Neural crest cell (in vitro differentiated cells): ENCODE measurements at regions not wholly inside any gene's neighbourhood (a gene's known extent, or its start where the extent isn't known, plus 50 kb on each side); places are given as distances from the start of the nearest gene placed in this dataset.

ENCODE experiments used
- DNase-seq: peaks from one replicate; pipeline ENCODE4 v3.0.0; 2021; ENCODE audit warnings: low read depth, mixed read lengths, low spot score
- H3K27ac Mint-ChIP-seq: one replicate; pipeline ENCODE4 v1.8.0; 2021; ENCODE audit warnings: mild to moderate bottlenecking, mixed read lengths; ENCODE audit not compliant: unreplicated experiment
- H3K27me3 Mint-ChIP-seq: 2 replicates; pipeline ENCODE4 v1.8.0; 2021; ENCODE audit warnings: low read depth, mild to moderate bottlenecking, mixed read lengths
- H3K36me3 Mint-ChIP-seq: 2 replicates; pipeline ENCODE4 v1.8.0; 2021; ENCODE audit warnings: low read depth, mild to moderate bottlenecking, mixed read lengths
- H3K4me1 Mint-ChIP-seq: 2 replicates; pipeline ENCODE4 v1.8.0; 2021; ENCODE audit warnings: mixed read lengths
- H3K4me3 Mint-ChIP-seq: one replicate; pipeline ENCODE4 v1.8.0; 2021; ENCODE audit warnings: mild to moderate bottlenecking, mixed read lengths
- H3K9me3 Mint-ChIP-seq: 2 replicates; pipeline ENCODE4 v1.8.0; 2021; ENCODE audit warnings: mixed read lengths
- TF ChIP-seq, protein P1 (sequence below): fragments of 200-600 bp; sonication (generic); conservative IDR thresholded peaks from 2 replicates; pipeline ENCODE4 v1.5.0; 2021; ENCODE audit warnings: antibody characterized with exemption, mild to moderate bottlenecking

DNA sequence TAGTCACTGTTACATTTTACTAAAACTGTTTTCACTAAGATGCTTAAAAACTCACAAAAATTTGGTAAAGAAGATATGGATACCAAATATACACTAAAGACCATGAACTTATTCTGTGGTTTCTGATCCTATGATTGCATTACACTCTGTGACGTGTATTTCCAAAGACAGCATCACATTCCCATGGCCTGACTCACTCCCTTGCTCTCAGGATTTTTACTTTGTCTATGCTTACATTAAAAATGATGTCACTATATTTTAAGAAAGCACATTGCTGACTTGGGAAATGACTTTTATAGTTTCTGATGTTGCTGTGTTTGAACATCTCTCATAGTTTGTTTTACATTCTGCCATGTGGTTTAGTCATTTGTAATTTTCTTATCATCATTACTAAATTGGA, 327.9 kb upstream of the MAGEB18 start:
- no peaks in the 10 kb centered on the region for H3K4me1 Mint-ChIP-seq

DNA sequence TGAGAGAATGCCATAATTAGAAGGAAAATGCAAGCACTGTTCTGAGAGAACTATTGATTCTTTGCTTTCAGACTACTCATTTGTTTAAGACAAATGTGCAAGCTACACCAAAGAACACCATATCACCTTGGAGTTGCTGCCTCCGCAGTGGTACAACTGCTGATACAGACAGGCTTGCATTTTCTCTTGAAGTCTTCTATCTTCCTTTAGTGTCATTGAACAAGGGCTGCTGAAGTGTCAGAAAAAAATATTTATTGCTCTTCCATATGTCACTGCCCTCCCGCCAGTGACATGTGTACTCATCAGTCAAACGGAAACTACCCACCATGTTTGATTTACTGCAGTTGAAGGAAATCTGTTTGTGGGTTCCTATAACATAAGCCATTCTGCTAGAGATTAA, 318.3 kb upstream of the MAGEB18 start:
- TF ChIP-seq, protein P1, sequence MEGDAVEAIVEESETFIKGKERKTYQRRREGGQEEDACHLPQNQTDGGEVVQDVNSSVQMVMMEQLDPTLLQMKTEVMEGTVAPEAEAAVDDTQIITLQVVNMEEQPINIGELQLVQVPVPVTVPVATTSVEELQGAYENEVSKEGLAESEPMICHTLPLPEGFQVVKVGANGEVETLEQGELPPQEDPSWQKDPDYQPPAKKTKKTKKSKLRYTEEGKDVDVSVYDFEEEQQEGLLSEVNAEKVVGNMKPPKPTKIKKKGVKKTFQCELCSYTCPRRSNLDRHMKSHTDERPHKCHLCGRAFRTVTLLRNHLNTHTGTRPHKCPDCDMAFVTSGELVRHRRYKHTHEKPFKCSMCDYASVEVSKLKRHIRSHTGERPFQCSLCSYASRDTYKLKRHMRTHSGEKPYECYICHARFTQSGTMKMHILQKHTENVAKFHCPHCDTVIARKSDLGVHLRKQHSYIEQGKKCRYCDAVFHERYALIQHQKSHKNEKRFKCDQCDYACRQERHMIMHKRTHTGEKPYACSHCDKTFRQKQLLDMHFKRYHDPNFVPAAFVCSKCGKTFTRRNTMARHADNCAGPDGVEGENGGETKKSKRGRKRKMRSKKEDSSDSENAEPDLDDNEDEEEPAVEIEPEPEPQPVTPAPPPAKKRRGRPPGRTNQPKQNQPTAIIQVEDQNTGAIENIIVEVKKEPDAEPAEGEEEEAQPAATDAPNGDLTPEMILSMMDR: no peak
- no peak for DNase-seq
- no peaks in the 10 kb centered on the region for H3K4me1 Mint-ChIP-seq
- H3K36me3 Mint-ChIP-seq: no peaks in the 10 kb centered on the region
- H3K9me3 Mint-ChIP-seq: peaks cover 5% of the 10 kb centered on the region
- H3K27ac Mint-ChIP-seq: no peak overlapping the region
- H3K4me3 Mint-ChIP-seq: no peak overlapping the region
- H3K27me3 Mint-ChIP-seq: no peaks in the 10 kb centered on the region

More for the DNA sequence above, 327.9 kb upstream of the MAGEB18 start:
- H3K36me3 Mint-ChIP-seq: no peaks in the 10 kb centered on the region
- H3K27ac Mint-ChIP-seq: no peak overlapping the region
- no peaks in the 10 kb centered on the region for H3K27me3 Mint-ChIP-seq
- TF ChIP-seq, protein P1: no peak
- no peak for DNase-seq
- no peak overlapping the region for H3K4me3 Mint-ChIP-seq
- peaks cover 4% of the 10 kb centered on the region for H3K9me3 Mint-ChIP-seq

DNA sequence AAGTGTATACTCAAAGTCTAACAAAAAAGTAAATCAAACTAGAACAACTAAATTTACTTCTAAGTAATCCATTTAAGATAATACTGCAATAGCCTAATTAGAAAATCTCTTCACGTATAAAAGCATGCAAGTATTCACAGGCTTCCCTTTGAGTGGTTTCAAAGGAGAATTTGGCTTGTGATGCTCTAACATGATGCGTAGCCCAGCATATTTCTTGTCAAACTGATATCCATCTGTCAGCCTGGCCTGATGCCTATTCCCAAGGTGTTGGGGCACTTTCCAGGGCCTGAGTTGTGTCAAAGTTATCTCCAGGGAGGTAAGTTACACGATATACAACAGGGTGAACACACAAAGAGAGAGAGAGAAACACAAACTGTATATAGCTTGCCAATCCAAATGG, 287.0 kb upstream of the MAGEB18 start:
- peaks cover 7% of the 10 kb centered on the region for H3K9me3 Mint-ChIP-seq
- TF ChIP-seq, protein P1: no peak
- no peak for DNase-seq
- no peaks in the 10 kb centered on the region for H3K36me3 Mint-ChIP-seq
- H3K27me3 Mint-ChIP-seq: no peaks in the 10 kb centered on the region
- no peak overlapping the region for H3K27ac Mint-ChIP-seq
- no peak overlapping the region for H3K4me3 Mint-ChIP-seq
- H3K4me1 Mint-ChIP-seq: no peaks in the 10 kb centered on the region

DNA sequence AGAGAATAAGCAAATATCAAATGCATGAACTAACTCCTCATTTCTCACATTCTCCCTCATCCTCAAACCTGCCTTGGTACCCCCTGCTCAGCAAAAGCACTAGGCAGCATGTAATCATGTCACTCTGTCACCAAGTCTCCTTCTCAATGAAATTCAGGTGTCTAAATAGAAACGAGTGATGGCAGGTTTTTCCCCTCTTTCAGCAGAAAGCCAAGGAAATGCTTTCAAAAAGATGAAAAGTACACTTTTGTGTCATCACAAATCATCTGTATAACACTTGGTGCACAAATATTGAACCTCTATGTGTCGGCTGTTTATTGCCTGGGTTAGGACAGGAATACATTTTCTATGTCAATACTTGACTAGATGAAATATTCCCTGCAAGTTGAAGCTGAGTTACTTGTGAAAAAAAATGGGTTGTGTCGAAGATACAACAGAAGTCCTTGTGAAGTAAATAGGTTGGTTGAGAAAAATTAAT, 285.1 kb upstream of the MAGEB18 start:
- no peak for DNase-seq
- TF ChIP-seq, protein P1: no peak
- Mint-ChIP-seq H3K27me3 (no peaks in the 10 kb centered on the region), H3K4me1 (no peaks in the 10 kb centered on the region), H3K9me3 (peaks cover 3% of the 10 kb centered on the region), H3K27ac (no peak overlapping the region), H3K36me3 (no peaks in the 10 kb centered on the region), H3K4me3 (no peak overlapping the region)

GRCh38 chrX:25858273-25858880, 279.8 kb upstream of the MAGEB18 start:
- H3K27me3 Mint-ChIP-seq: no peaks in the 10 kb centered on the region
- H3K4me1 Mint-ChIP-seq: no peaks in the 10 kb centered on the region
- DNase-seq: no peak
- TF ChIP-seq, protein P1: no peak
- no peak overlapping the region for H3K27ac Mint-ChIP-seq
- H3K36me3 Mint-ChIP-seq: no peaks in the 10 kb centered on the region
- no peak overlapping the region for H3K4me3 Mint-ChIP-seq
- peaks cover 12% of the 10 kb centered on the region for H3K9me3 Mint-ChIP-seq
